ENCODE measurements at regions not wholly inside any gene's neighbourhood (a gene's known extent, or its start where the extent isn't known, plus 50 kb on each side); places are given as distances from the start of the nearest gene placed in this dataset.

DNA sequence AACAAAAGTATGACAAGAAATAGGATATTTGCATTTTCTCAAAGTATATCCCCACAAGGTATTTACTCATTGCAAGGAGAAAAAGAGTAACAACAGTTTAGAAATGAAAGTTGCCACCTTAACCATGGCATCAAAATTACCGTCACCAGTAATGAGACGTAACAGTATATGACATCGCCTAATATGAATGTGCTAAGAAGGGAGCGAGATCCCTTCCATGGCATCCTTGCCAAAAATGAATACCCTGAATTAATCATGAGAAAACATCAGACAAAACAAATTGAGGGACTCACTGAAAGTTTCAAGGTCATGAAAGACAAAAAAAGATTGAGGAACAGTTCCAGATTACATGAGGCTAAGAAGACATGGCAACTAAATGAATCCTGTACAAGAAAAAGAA is 78.9 kb upstream of the MROH9 start:
- no peak overlapping the region for H3K4me3 ChIP-seq (ENCODE audit: low read depth, low read length)
- no peak for DNase-seq (ENCODE audit: low read depth)
- TF ChIP-seq, protein P1, sequence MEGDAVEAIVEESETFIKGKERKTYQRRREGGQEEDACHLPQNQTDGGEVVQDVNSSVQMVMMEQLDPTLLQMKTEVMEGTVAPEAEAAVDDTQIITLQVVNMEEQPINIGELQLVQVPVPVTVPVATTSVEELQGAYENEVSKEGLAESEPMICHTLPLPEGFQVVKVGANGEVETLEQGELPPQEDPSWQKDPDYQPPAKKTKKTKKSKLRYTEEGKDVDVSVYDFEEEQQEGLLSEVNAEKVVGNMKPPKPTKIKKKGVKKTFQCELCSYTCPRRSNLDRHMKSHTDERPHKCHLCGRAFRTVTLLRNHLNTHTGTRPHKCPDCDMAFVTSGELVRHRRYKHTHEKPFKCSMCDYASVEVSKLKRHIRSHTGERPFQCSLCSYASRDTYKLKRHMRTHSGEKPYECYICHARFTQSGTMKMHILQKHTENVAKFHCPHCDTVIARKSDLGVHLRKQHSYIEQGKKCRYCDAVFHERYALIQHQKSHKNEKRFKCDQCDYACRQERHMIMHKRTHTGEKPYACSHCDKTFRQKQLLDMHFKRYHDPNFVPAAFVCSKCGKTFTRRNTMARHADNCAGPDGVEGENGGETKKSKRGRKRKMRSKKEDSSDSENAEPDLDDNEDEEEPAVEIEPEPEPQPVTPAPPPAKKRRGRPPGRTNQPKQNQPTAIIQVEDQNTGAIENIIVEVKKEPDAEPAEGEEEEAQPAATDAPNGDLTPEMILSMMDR (conservative IDR thresholded peaks at IDR 0.05; ENCODE audit: low read depth, low read length) = no peak

DNA sequence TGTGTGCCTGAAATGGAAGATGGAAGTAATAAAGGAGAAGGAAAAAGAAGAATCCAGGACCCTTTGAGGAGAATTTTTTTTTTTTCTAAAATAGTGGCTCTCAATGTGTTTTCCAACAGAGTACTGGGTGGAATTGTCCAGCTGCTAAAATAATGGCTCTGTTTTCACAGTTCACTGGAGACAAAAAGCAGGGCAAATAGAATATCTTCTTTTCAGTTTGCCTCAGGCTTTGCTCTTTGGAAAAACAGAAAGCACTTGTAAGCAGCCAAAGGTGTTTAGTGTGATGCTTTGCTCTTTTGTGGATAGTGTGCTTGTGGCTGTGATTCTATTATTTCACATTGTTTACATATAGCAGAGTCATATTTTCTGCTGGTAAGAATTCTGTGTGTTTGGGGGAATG is 77.4 kb upstream of the MROH9 start:
- TF ChIP-seq, protein P1 (conservative IDR thresholded peaks at IDR 0.05; ENCODE audit: low read depth, low read length) = no peak
- DNase-seq (ENCODE audit: low read depth) = no peak
- H3K4me3 ChIP-seq (ENCODE audit: low read depth, low read length) = no peak overlapping the region

DNA sequence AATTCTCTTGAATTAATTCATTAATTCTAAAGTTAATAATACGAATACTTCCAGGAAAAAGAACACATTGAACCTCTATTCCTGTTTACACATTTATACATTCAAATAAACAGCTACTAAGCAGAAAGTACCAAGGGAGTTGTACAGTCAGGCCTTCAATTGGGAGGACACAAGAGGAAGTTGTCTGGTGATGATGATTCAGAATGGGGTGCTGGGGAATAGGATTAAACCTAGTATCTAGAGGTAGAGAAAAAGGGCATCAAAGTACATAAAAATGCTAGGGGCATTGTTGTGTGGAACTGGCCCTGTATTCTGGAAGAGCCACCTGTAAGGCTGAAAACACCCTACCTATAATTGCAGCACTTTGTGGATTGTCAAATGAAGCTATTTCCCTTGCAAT is 71.7 kb upstream of the MROH9 start:
- no peak overlapping the region for H3K4me3 ChIP-seq (ENCODE audit: low read depth, low read length)
- DNase-seq (ENCODE audit: low read depth) = no peak
- TF ChIP-seq, protein P1 (conservative IDR thresholded peaks at IDR 0.05; ENCODE audit: low read depth, low read length) = no peak

DNA sequence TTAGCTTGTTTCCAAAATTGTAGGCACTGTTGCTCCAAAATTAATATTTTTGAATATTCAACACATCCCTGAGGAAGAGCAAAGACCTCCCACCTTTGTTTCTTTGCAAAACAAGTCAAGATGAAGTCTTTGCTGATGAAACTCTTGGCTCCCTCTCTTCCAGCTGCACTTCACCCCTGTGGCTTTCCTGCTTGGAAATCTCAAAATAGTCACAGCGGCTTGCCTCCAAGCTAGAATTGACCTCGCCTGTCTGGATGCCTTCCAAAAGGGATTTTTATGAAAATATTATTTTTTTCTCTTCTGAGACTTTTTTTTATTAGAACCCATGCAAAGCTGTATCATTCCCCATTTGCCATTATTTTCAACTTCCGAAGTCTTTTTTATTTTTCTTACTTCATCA is 71.1 kb upstream of the MROH9 start:
- DNase-seq (ENCODE audit: low read depth) = no peak
- TF ChIP-seq, protein P1 (conservative IDR thresholded peaks at IDR 0.05; ENCODE audit: low read depth, low read length) = no peak
- no peak overlapping the region for H3K4me3 ChIP-seq (ENCODE audit: low read depth, low read length)

DNA sequence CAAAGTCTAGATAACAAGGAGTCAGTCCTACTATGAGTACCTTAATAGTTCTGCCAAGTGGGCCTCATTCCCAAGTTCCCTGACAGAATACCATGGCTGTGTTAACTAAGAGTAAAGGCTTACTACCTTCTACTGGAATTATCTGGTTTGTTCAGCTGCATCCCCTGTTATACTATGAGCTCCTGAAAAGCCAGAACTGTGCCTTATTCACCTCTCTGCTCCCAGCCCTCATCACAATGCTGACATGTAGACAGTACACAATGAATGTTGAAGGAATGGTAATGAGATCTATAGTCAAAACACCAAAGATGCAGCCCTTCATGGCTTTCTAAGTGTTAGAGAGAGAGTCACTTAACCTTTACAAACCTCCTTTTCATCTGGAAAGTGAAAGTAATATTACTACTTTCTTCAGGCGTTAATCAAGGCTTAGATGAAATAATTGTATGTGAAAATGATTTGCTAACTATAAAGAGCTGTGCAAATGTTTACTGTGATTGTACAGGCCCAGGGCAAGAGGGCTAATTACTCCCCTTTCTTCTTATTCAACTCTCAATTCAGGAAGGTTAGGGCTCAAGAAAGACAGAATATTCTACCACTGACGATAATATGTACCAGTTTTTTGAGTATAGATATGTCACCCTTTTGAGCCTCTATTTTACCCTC is 70.3 kb upstream of the MROH9 start:
- no peak for DNase-seq (ENCODE audit: low read depth)
- H3K4me3 ChIP-seq (ENCODE audit: low read depth, low read length) = no peak overlapping the region
- TF ChIP-seq, protein P1 (conservative IDR thresholded peaks at IDR 0.05; ENCODE audit: low read depth, low read length) = no peak

DNA sequence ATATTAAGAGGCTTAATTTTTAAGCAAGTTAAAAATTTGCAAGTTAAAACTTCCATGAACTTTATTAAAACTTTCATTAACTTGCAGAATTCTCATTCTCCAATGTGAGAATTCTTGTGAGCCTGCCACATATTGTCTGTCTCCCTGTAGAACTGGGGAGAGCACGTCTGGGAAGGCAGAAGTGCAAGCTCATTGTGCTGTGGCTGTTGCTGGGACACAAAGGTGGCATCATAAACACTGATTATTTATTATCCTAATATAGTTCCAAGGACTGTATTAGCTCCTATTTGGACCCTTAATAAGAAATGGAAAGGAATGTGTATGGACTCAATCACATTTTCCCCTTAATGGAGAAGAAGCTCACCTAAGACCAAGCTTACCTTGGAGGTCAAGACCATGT is 68.7 kb upstream of the MROH9 start:
- no peak for DNase-seq (ENCODE audit: low read depth)
- H3K4me3 ChIP-seq (ENCODE audit: low read depth, low read length) = no peak overlapping the region
- TF ChIP-seq, protein P1 (conservative IDR thresholded peaks at IDR 0.05; ENCODE audit: low read depth, low read length) = no peak

DNA sequence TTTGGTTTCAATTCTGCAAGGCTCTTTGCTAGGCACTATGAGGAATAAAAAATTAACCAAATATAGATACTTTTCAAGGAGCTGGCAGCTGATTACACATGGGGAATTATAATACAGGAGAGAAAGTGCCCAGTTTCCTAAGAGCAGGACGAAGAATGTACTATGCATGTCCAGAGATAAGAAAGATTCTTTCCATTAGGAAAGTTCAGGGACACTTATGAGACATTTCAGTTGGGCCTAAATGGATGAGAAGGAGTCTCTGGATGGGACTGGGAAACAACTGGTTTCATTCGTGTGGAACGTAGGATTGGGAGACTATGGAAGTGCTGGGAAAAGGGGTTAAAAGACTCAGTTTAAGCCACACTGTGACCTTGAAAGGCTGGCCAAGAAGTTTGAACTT is 63.5 kb upstream of the MROH9 start:
- no peak for DNase-seq (ENCODE audit: low read depth)
- TF ChIP-seq, protein P1 (conservative IDR thresholded peaks at IDR 0.05; ENCODE audit: low read depth, low read length) = no peak
- no peak overlapping the region for H3K4me3 ChIP-seq (ENCODE audit: low read depth, low read length)
